Thyroid gland (tissue), 4 donors: ENCODE measurements at regions not wholly inside any gene's neighbourhood (a gene's known extent, or its start where the extent isn't known, plus 50 kb on each side); places are given as distances from the start of the nearest gene placed in this dataset.

ENCODE experiments used
- DNase-seq, 2 donors: peaks; one replicate each; pipeline ENCODE4 v3.0.0-alpha.2; 2019
- H3K27ac ChIP-seq, 3 donors: fragments of 200-600 bp; sonication (generic); 1 replicate in 2 of 3; 2 replicates in 1 of 3; pipeline ENCODE4 v1.5.1; 2016 to 2019; ENCODE audit warnings: mild to moderate bottlenecking in 1 of 3, moderate library complexity in 1 of 3
- H3K27me3 ChIP-seq: fragments of 200-600 bp; sonication (generic); one replicate; pipeline ENCODE4 v1.5.1; 2019
- H3K36me3 ChIP-seq, 2 donors: fragments of 200-600 bp; sonication (generic); one replicate each; pipeline ENCODE4 v1.5.1; 2016 to 2019
- H3K4me1 ChIP-seq, 2 donors: fragments of 200-600 bp; sonication (generic); one replicate each; pipeline ENCODE4 v1.5.1; 2017 to 2019
- H3K4me3 ChIP-seq, 3 donors: fragments of 200-600 bp; sonication (generic); replicated peaks in 1 of 3; 1 replicate in 2 of 3; 2 replicates in 1 of 3; pipeline ENCODE4 v1.5.1; 2016; ENCODE audit warnings: mild to moderate bottlenecking in 1 of 3
- H3K9me3 ChIP-seq: fragments of 200-600 bp; sonication (generic); one replicate; pipeline ENCODE4 v1.5.1; 2017
- POLR2A ChIP-seq, 2 donors: fragments of 450-650 bp; IDR thresholded peaks; one replicate each; pipeline ENCODE4 v1.6.1; 2017; ENCODE audit warnings: antibody characterized with exemption in 2 of 2, mild to moderate bottlenecking in 2 of 2, moderate library complexity in 1 of 2
- WGBS, 2 donors: methylation state at CpG; one replicate each; pipeline ENCODE4 v1.1.5; 2017; 5-methylcytosine and 5-hydroxymethylcytosine counted together
- intact Hi-C: fragments of 100-400 bp; cut with DNase I; formaldehyde crosslinking; loops from one replicate; pipeline ENCODE4 v1.15.1; 2023
- TF ChIP-seq, protein P1 (sequence below), 6 experiments: fragments of 200-600 bp in 3 of 6; fragments of 450-650 bp in 3 of 6; sonication (generic) in 3 of 6; IDR thresholded peaks; one replicate each; pipeline ENCODE4 v1.5.1; 2016 to 2019; ENCODE audit warnings: antibody characterized with exemption in 6 of 6, mild to moderate bottlenecking in 2 of 6, inconsistent platforms in 1 of 6, moderate library complexity in 1 of 6

DNA sequence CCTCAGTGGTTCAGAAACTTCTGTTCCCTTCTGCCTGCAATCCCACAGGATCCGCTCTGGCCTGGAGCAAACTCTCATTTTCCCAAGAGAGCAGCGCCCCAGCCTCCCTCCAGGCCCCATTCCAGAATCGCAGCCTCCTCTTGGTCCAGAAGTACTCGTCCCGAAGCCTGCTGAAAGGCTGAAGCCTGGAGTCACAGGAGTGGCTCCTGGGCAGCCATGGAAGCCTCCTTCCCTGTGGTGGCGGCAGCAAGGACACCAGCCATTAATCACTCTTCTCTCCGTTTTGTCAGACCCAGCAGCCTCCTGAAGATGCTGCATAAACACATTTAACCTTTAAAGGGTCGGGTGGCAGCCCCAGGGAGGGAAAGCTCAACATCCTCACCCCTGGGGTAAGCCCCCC is 66.9 kb upstream of the TNRC6C start:
- H3K9me3 ChIP-seq: no peaks in the 10 kb centered on the region
- no peak overlapping the region for H3K4me3 ChIP-seq
- DNase-seq: no peak
- H3K27me3 ChIP-seq: no peaks in the 10 kb centered on the region
- H3K36me3 ChIP-seq: no peaks in the 10 kb centered on the region
- no peak overlapping the region for H3K27ac ChIP-seq
- WGBS, 2 donors: 80 to 83% methylated on average over 7 to 8 of the region's 8 CpGs
- TF ChIP-seq, protein P1, sequence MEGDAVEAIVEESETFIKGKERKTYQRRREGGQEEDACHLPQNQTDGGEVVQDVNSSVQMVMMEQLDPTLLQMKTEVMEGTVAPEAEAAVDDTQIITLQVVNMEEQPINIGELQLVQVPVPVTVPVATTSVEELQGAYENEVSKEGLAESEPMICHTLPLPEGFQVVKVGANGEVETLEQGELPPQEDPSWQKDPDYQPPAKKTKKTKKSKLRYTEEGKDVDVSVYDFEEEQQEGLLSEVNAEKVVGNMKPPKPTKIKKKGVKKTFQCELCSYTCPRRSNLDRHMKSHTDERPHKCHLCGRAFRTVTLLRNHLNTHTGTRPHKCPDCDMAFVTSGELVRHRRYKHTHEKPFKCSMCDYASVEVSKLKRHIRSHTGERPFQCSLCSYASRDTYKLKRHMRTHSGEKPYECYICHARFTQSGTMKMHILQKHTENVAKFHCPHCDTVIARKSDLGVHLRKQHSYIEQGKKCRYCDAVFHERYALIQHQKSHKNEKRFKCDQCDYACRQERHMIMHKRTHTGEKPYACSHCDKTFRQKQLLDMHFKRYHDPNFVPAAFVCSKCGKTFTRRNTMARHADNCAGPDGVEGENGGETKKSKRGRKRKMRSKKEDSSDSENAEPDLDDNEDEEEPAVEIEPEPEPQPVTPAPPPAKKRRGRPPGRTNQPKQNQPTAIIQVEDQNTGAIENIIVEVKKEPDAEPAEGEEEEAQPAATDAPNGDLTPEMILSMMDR (IDR thresholded peaks at IDR 0.05): no peak
- no peak for TF ChIP-seq POLR2A (IDR thresholded peaks at IDR 0.05)
- intact Hi-C loops: no loop called here
- peaks cover 3 to 10% of the 10 kb centered on the region in 2 donors for H3K4me1 ChIP-seq

DNA sequence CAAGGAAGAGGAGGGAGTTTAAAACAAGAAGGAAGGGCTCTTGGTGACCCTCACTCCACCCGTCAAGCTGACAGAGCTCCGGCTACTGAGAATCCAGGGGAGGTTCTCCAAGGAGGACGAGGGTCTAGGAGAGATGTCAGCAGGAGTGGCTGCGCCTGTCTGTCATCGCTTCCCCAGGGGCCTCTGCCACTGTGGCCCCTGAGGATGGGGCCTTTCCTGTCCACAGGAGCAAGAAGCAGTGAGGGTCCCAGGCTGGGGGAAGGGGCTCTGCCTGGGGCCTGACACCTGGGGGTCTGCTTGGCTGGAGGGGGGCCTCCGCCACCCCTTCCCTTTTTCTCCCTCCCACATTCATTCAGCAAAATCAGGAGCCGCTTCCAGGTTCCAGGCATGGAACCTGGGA is 66.5 kb upstream of the TNRC6C start:
- WGBS, 2 donors: 91 to 98% methylated on average over 2 to 7 of the region's 7 CpGs
- Histone ChIP-seq H3K36me3 (no peaks in the 10 kb centered on the region), H3K27ac (no peak overlapping the region), H3K4me1 (peaks cover 3 to 5% of the 10 kb centered on the region in 2 donors), H3K4me3 (no peak overlapping the region), H3K27me3 (no peaks in the 10 kb centered on the region), H3K9me3 (no peaks in the 10 kb centered on the region)
- intact Hi-C loops: no loop called here
- TF ChIP-seq, protein P1 (IDR thresholded peaks at IDR 0.05): no peak
- TF ChIP-seq POLR2A (IDR thresholded peaks at IDR 0.05): no peak
- DNase-seq: no peak

DNA sequence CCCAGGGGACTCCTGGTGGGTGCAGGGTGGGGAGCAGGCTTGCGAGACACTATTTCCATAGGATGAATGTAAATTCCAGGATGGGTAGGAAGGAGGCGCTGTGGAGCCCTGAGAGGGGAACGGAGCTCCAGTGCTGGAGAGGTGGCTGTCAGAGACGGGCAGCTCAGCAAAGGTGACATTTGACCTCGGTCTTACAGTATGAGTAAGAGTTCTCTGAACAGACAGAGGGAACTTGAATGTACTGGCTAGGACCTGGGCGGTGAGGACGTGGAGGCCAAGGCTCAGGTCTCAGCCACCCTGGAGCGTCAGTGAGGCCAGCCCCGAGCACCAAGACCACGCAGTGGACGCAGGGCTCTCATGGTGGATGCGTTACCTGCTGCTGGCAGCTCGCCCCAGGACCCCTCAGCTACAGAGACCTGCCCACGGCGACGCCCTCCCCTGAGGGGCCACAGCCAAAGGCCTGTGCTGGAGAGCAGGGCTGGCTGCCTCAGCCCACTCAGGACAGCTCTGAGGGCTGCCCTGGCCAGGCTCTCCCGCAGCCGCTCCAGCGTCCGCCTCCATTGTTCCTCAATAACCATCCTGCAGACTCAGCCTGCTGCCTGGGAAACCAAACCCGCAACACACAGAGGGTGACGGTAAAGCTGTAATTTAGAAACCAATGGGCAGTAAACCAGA is 65.9 kb upstream of the TNRC6C start:
- H3K4me1 ChIP-seq: no peaks in the 10 kb centered on the region
- no peaks in the 10 kb centered on the region for H3K9me3 ChIP-seq
- no peak overlapping the region for H3K4me3 ChIP-seq
- no peaks in the 10 kb centered on the region for H3K27me3 ChIP-seq
- H3K36me3 ChIP-seq: no peaks in the 10 kb centered on the region
- intact Hi-C loops: no loop called here
- H3K27ac ChIP-seq: no peak overlapping the region
- TF ChIP-seq POLR2A (IDR thresholded peaks at IDR 0.05): no peak
- TF ChIP-seq, protein P1 (IDR thresholded peaks at IDR 0.05): no peak
- DNase-seq: no peak
- 88 to 91% methylated on average over 13 to 18 of the region's 22 CpGs for WGBS, 2 donors

DNA sequence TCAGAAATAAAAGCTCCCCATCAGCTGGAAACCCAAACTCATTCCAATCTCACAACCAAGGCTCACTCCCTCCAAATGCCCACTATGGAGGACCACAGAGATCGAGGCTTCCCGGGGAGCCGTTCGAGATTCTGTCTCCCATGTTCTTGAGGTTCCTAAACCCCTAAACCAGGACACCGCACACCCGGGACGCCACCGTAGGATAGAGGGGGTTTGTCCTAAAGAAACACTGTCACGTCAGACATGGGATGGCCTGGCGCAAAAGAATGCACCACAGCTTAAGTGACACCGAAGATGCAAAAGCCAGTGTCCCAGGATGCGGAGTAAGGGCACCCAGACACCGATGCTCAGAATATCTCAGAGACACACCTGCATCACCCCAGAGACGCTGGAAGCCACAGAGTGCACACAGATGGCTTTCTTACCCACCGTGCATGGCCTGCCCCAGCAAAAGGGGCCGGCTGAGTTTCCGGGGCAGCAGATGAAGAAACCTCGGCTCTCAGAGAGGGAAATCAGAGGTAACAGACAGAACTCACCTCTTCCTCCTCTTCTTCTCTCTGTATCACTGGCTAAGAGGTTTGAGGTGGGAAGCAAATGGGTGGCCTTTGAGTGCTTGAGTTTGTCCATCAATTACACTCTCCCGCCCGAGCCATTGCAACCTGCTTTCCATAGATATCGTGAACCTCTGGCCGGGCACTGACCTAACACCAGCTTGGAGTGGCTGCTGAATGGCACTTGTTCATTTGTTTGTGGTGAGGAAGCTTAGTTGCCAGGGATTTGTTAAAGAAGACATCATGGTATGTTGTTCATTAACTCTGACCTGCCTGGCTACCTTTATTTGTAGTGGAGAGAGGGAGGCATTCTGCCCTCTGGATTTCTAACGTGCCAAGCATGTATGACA is 65.1 kb upstream of the TNRC6C start:
- no peak for TF ChIP-seq POLR2A (IDR thresholded peaks at IDR 0.05)
- TF ChIP-seq, protein P1 (IDR thresholded peaks at IDR 0.05): no peak
- intact Hi-C loops: no loop called here
- no peaks in the 10 kb centered on the region for H3K36me3 ChIP-seq
- H3K9me3 ChIP-seq: no peaks in the 10 kb centered on the region
- no peak for DNase-seq
- WGBS, 2 donors: 84 to 87% methylated on average over 21 to 23 of the region's 23 CpGs
- H3K27ac ChIP-seq: no peak overlapping the region
- no peaks in the 10 kb centered on the region for H3K27me3 ChIP-seq
- no peak overlapping the region for H3K4me3 ChIP-seq
- H3K4me1 ChIP-seq: no peaks in the 10 kb centered on the region
